WTC11 (cell line): ENCODE measurements at regions not wholly inside any gene's neighbourhood (a gene's known extent, or its start where the extent isn't known, plus 50 kb on each side); places are given as distances from the start of the nearest gene placed in this dataset.

Experiments used
- ATAC-seq: fragments of 200-7000 bp; cut with Tn5 transposase; 2 replicates; pipeline ENCODE4 v1.10.0; 2021; ENCODE audit warnings: mild to moderate bottlenecking, moderate library complexity
- CTCF ChIA-PET: fragments of 300-600 bp; sonication (Branson Sonifier 250); formaldehyde crosslinking; loops from one replicate; lab custom pipeline; 2021; ENCODE audit warnings: antibody characterized with exemption; lab: Charles Lee
- POLR2A ChIA-PET: fragments of 350-600 bp; sonication (Branson Sonifier 250); formaldehyde crosslinking; loops from one replicate; lab custom pipeline; 2021; ENCODE audit warnings: antibody characterized with exemption; lab: Charles Lee
- DNase-seq: peaks from one replicate; pipeline ENCODE4 v3.0.0; 2021; ENCODE audit warnings: low spot score
- H3K27ac Mint-ChIP-seq: 2 replicates; pipeline ENCODE4 v1.8.0; 2021; ENCODE audit warnings: mixed read lengths
- H3K27me3 Mint-ChIP-seq: 2 replicates; pipeline ENCODE4 v1.8.0; 2021; ENCODE audit warnings: low read depth, mild to moderate bottlenecking, moderate library complexity, mixed read lengths
- H3K36me3 Mint-ChIP-seq: 2 replicates; pipeline ENCODE4 v1.8.0; 2021; ENCODE audit warnings: mixed read lengths
- H3K4me1 Mint-ChIP-seq: 2 replicates; pipeline ENCODE4 v1.8.0; 2022; ENCODE audit warnings: mixed read lengths
- H3K4me3 Mint-ChIP-seq: 2 replicates; pipeline ENCODE4 v1.8.0; 2021; ENCODE audit warnings: mild to moderate bottlenecking, moderate library complexity, mixed read lengths
- H3K9me3 Mint-ChIP-seq: 2 replicates; pipeline ENCODE4 v1.8.0; 2021; ENCODE audit warnings: mixed read lengths
- ATF6 ChIP-seq: sonication (generic); formaldehyde crosslinking; IDR thresholded peaks from 2 replicates; pipeline ENCODE4 v1.8.1; 2023; ENCODE audit warnings: mild to moderate bottlenecking, missing genetic modification reagents
- CREB1 ChIP-seq: sonication (generic); formaldehyde crosslinking; IDR thresholded peaks from 2 replicates; pipeline ENCODE4 v1.8.0; 2023; ENCODE audit warnings: mild to moderate bottlenecking, missing genetic modification reagents
- CREM ChIP-seq: sonication (generic); formaldehyde crosslinking; IDR thresholded peaks from 2 replicates; pipeline ENCODE4 v1.8.1; 2022; ENCODE audit warnings: mild to moderate bottlenecking, missing genetic modification reagents, moderate library complexity
- CTCF ChIP-seq: fragments of 200-600 bp; IDR thresholded peaks from 2 replicates; pipeline ENCODE4 v1.8.0; 2022; ENCODE audit warnings: antibody characterized with exemption
- ELF4 ChIP-seq: sonication (generic); formaldehyde crosslinking; IDR thresholded peaks from 2 replicates; pipeline ENCODE4 v1.8.1; 2022; ENCODE audit warnings: low read depth, mild to moderate bottlenecking, moderate library complexity, missing genetic modification reagents
- FOXJ3 ChIP-seq: sonication (generic); formaldehyde crosslinking; IDR thresholded peaks from 2 replicates; pipeline ENCODE4 v1.9.0; 2021; ENCODE audit warnings: missing genetic modification reagents, mild to moderate bottlenecking, borderline replicate concordance
- FOXK1 ChIP-seq: sonication (generic); formaldehyde crosslinking; IDR thresholded peaks from 2 replicates; pipeline ENCODE4 v1.8.0; 2022; ENCODE audit warnings: mild to moderate bottlenecking, moderate library complexity, missing genetic modification reagents
- GABPB1 ChIP-seq: sonication (generic); formaldehyde crosslinking; IDR thresholded peaks from 2 replicates; pipeline ENCODE4 v1.8.1; 2023; ENCODE audit warnings: mild to moderate bottlenecking, missing genetic modification reagents
- GTF2I ChIP-seq: fragments of 250-450 bp; sonication (Bioruptor Pico); conservative IDR thresholded peaks from 2 replicates; pipeline ENCODE4 v1.4.0; 2021; ENCODE audit warnings: mild to moderate bottlenecking
- JAZF1 ChIP-seq: fragments of 250-450 bp; sonication (Bioruptor Pico); IDR thresholded peaks from 2 replicates; pipeline ENCODE4 v1.9.0; 2021; ENCODE audit warnings: moderate library complexity, mild to moderate bottlenecking, inconsistent platforms
- JUN ChIP-seq: sonication (generic); formaldehyde crosslinking; IDR thresholded peaks from 2 replicates; pipeline ENCODE4 v1.8.0; 2023; ENCODE audit warnings: mild to moderate bottlenecking, missing genetic modification reagents
- KAT7 ChIP-seq: sonication (generic); formaldehyde crosslinking; IDR thresholded peaks from 2 replicates; pipeline ENCODE4 v1.8.1; 2023; ENCODE audit warnings: missing genetic modification reagents, mild to moderate bottlenecking, borderline replicate concordance
- MAX ChIP-seq: sonication (generic); formaldehyde crosslinking; IDR thresholded peaks from 2 replicates; pipeline ENCODE4 v1.8.0; 2022; ENCODE audit warnings: mild to moderate bottlenecking, missing genetic modification reagents
- NFYB ChIP-seq: sonication (generic); formaldehyde crosslinking; conservative IDR thresholded peaks from 2 replicates; pipeline ENCODE4 v1.8.0; 2022; ENCODE audit warnings: low read depth, missing genetic modification reagents
- NR1H2 ChIP-seq: sonication (generic); formaldehyde crosslinking; IDR thresholded peaks from 2 replicates; pipeline ENCODE4 v1.9.0; 2021; ENCODE audit warnings: mild to moderate bottlenecking, moderate library complexity, missing genetic modification reagents
- OVOL2 ChIP-seq: fragments of 250-450 bp; sonication (Bioruptor Pico); IDR thresholded peaks from 2 replicates; pipeline ENCODE4 v1.9.0; 2021; ENCODE audit warnings: mild to moderate bottlenecking, borderline replicate concordance
- PRDM15 ChIP-seq: sonication (generic); formaldehyde crosslinking; IDR thresholded peaks from 2 replicates; pipeline ENCODE4 v1.8.0; 2022; ENCODE audit warnings: missing genetic modification reagents
- USF2 ChIP-seq: sonication (generic); formaldehyde crosslinking; IDR thresholded peaks from 2 replicates; pipeline ENCODE4 v1.8.1; 2023; ENCODE audit warnings: mild to moderate bottlenecking, missing genetic modification reagents, moderate library complexity
- ZNF138 ChIP-seq: sonication (generic); formaldehyde crosslinking; conservative IDR thresholded peaks from 2 replicates; pipeline ENCODE4 v1.8.1; 2022; ENCODE audit warnings: mild to moderate bottlenecking, moderate library complexity, missing genetic modification reagents

- TF ChIP-seq FOXK1 (CRISPR knock-in tag) (no peak), GABPB1 (CRISPR knock-in tag) (no peak), NFYB (CRISPR knock-in tag) (no peak)
Observed at GRCh38 chr2:201978986-201979385, 54.7 kb upstream of the FZD7 start (continued).

GRCh38 chr2:201980389-201980821 lies 53.2 kb upstream of the FZD7 start:
- Mint-ChIP-seq H3K9me3 (no peaks in the 10 kb centered on the region; the same call in 1 of the 2 replicates), H3K27me3 (no peaks in the 10 kb centered on the region), H3K4me1 (peaks cover 63% of the 10 kb centered on the region), H3K27ac (no peak overlapping the region), H3K36me3 (no peaks in the 10 kb centered on the region), H3K4me3 (no peak overlapping the region)
- DNase-seq (no peak), ATAC-seq (no peak)
- ChIA-PET CTCF (no interaction called here), POLR2A (no interaction called here)
- no peak for TF ChIP-seq OVOL2 (CRISPR knock-in tag)
- TF ChIP-seq CTCF: no peak
- no peak for TF ChIP-seq GABPB1 (CRISPR knock-in tag)
- no peak for TF ChIP-seq JAZF1 (CRISPR knock-in tag)
- no peak for TF ChIP-seq ELF4 (CRISPR knock-in tag)
- TF ChIP-seq GTF2I (CRISPR knock-in tag): no peak
- TF ChIP-seq JUN (CRISPR knock-in tag): no peak
- no peak for TF ChIP-seq USF2 (CRISPR knock-in tag)
- no peak for TF ChIP-seq NFYB (CRISPR knock-in tag)
- no peak for TF ChIP-seq CREM (CRISPR knock-in tag)
- TF ChIP-seq PRDM15 (CRISPR knock-in tag): no peak
- TF ChIP-seq ATF6 (CRISPR knock-in tag): no peak
- no peak for TF ChIP-seq KAT7 (CRISPR knock-in tag)
- no peak for TF ChIP-seq NR1H2
- TF ChIP-seq CREB1: no peak
- no peak for TF ChIP-seq FOXJ3 (CRISPR knock-in tag)
- no peak for TF ChIP-seq ZNF138 (CRISPR knock-in tag)
- no peak for TF ChIP-seq MAX (CRISPR knock-in tag)
